HEK293T (cell line): ENCODE measurements at regions not wholly inside any gene's neighbourhood (a gene's known extent, or its start where the extent isn't known, plus 50 kb on each side); places are given as distances from the start of the nearest gene placed in this dataset.

Experiments used
- SP1 ChIP-seq: fragments of 450-650 bp; IDR thresholded peaks from 2 replicates; pipeline ENCODE4 v1.6.1; 2017
- TARDBP ChIP-seq: fragments of 450-650 bp; IDR thresholded peaks from 2 replicates; pipeline ENCODE4 v1.6.1; 2016
- ZNF384 ChIP-seq: fragments of 450-650 bp; IDR thresholded peaks from 2 replicates; pipeline ENCODE4 v1.6.1; 2016

DNA sequence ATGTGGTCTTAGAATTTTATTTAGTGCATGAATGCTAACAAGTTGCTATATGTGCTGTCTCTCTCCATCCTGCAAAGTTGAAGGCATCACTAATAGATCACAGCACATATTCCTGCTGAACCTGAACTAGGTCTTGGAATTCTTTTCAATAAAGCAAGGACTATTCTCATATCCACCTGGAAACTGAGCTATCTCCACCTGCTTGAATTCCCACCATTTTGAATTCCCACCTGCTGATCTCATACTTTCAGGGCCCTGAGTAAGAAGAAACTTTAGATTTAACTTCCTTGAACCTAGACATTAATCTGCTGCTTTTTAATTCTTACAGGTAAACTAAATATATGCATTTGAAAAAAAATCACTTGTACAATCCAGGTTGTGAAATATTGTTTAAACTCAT lies 445.3 kb upstream of the CCL2 start:
- TF ChIP-seq ZNF384 (no peak), SP1 (no peak), TARDBP (no peak)
